Ureter (tissue), 1 donor: ENCODE measurements at regions not wholly inside any gene's neighbourhood (a gene's known extent, or its start where the extent isn't known, plus 50 kb on each side); places are given as distances from the start of the nearest gene placed in this dataset.
"Not testable (repeated sequence)": the region's sequence is repeated elsewhere in the genome, so short reads cannot be mapped to it uniquely, and the experiment has no call there.

ENCODE experiments used
- DNase-seq: peaks from one replicate; pipeline ENCODE4 v3.0.0-alpha.2; 2020; ENCODE audit warnings: low spot score
- donor health status: DM: yes; HTN: yes; CAD: no.

GRCh38 chr13:70789751-70790150 is 681.5 kb upstream of the KLHL1 start:
- DNase-seq: no peak

GRCh38 chr13:70788074-70788473 is 679.8 kb upstream of the KLHL1 start:
- no peak for DNase-seq

GRCh38 chr13:70784207-70784989 is 676.1 kb upstream of the KLHL1 start:
- DNase-seq: no peak

GRCh38 chr13:70769817-70770216 is 661.6 kb upstream of the KLHL1 start:
- no peak for DNase-seq

- DNase-seq: no peak
Measured at GRCh38 chr13:70758932-70759331, 650.7 kb upstream of the KLHL1 start.

- no peak for DNase-seq
Measured at GRCh38 chr13:70756088-70756487, 647.8 kb upstream of the KLHL1 start.

- DNase-seq: no peak
Measured at GRCh38 chr13:70755456-70755855, 647.2 kb upstream of the KLHL1 start.

GRCh38 chr13:70747262-70747661 is 639.0 kb upstream of the KLHL1 start:
- no peak for DNase-seq

GRCh38 chr13:70746469-70746868 is 638.2 kb upstream of the KLHL1 start:
- not testable (repeated sequence) for DNase-seq

GRCh38 chr13:70736622-70737317 is 628.5 kb upstream of the KLHL1 start:
- no peak for DNase-seq

- no peak for DNase-seq
Measured at GRCh38 chr13:70732611-70733010, 624.4 kb upstream of the KLHL1 start.

- DNase-seq: no peak
Measured at GRCh38 chr13:70729369-70729768, 621.1 kb upstream of the KLHL1 start.

- DNase-seq: no peak
Measured at GRCh38 chr13:70723732-70724131, 615.5 kb upstream of the KLHL1 start.

GRCh38 chr13:70720386-70720785 is 612.1 kb upstream of the KLHL1 start:
- DNase-seq: no peak

GRCh38 chr13:70714993-70715392 is 606.7 kb upstream of the KLHL1 start:
- DNase-seq: no peak

GRCh38 chr13:70708775-70709174 is 600.5 kb upstream of the KLHL1 start:
- no peak for DNase-seq

- no peak for DNase-seq
Measured at GRCh38 chr13:70703755-70704154, 595.5 kb upstream of the KLHL1 start.

GRCh38 chr13:70694996-70695715 is 586.9 kb upstream of the KLHL1 start:
- DNase-seq: no peak

GRCh38 chr13:70668983-70669382 is 560.7 kb upstream of the KLHL1 start:
- DNase-seq: no peak

GRCh38 chr13:70668293-70668692 is 560.0 kb upstream of the KLHL1 start:
- DNase-seq: no peak

GRCh38 chr13:70666883-70667556 is 558.8 kb upstream of the KLHL1 start:
- DNase-seq: no peak
